ENCODE measurements at regions not wholly inside any gene's neighbourhood (a gene's known extent, or its start where the extent isn't known, plus 50 kb on each side); places are given as distances from the start of the nearest gene placed in this dataset.
A peak's percentile ranks its signal among the peaks of the same experiment; 100 is the strongest.

DNA sequence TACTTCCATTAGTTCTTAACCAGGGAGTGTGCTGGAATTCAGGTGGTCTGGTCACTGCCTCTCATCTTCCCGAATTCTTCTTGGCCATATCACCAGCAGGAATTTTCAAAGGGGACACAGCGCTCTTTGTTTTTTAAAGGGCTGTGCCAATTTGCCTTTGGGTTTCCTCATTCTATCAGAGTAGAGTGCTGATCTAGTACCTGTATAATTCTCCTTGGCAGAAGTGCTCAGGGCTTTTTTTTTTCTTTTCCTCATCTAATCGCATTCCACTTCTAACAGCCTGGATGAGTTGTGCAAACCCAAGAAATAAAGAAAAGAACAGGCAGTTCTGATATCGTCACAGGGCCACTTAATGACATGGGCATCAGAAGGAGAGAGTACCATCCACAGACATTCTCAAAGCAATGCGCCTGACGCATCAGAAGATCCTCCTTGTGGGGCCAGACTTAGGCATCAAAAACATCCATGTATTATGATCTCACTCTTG, 121.0 kb downstream of the ASB7 start (continued):
- TF ChIP-seq, protein P1, sequence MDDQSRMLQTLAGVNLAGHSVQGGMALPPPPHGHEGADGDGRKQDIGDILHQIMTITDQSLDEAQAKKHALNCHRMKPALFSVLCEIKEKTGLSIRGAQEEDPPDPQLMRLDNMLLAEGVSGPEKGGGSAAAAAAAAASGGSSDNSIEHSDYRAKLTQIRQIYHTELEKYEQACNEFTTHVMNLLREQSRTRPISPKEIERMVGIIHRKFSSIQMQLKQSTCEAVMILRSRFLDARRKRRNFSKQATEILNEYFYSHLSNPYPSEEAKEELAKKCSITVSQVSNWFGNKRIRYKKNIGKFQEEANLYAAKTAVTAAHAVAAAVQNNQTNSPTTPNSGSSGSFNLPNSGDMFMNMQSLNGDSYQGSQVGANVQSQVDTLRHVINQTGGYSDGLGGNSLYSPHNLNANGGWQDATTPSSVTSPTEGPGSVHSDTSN (IDR thresholded peaks at IDR 0.05) = no peak
- TF ChIP-seq MAX (IDR thresholded peaks at IDR 0.05; ENCODE audit: low read depth) (no peak), RAD21 (IDR thresholded peaks at IDR 0.05; ENCODE audit: low read length) (no peak), GATA2 (CRISPR knock-in tag; IDR thresholded peaks at IDR 0.05) (no peak), NFIC (IDR thresholded peaks at IDR 0.05; ENCODE audit: borderline replicate concordance) (no peak), REST (IDR thresholded peaks at IDR 0.05; ENCODE audit: low read depth, low read length) (no peak)

DNA sequence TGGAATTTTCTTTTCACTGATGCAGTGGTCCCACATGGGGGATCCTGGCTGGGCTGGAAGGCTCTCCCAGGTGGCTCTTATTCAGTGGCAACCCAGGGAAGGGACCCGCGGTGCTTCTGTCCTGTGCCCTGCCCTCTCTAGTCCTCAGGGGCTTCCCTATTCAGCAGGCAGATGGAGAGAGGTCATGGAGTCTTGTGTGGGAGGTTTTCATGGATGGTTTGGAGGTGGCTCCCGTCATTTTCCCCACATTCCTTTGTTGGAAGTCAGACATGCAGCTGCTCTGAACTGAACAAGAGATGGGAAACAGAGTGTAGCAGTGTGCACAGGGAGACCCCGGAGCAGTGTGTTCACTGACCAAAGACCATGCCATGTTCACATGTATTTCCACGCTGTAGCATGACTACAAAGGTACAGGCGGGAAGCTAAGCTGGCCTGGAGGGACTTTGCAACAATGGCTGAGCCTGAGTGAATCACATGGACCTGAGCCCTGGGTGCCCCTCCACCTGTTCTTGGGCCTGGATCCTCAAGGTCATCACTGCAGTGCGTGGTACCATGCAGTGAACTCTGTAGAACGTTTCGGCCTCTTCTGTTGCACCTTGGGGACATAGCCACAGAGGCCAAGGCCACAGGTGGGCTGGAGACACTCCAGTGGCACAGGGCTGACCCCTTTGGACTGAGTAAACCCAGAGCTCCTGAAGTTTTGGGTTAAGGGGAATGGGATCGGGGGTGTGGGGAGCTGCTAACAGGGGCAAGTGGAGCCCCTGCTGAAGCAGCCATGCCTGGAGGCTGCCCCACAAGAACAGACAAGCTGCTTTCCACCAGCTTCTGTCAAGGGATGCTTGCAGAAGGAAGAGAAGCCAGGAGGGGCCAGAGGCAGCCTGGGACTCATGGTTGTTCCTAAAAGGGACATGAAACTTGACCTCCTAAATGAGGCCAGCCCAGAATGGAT, 123.0 kb downstream of the ASB7 start:
- 83% methylated on average over 10 of the region's 10 CpGs for WGBS (ENCODE audit: low lambda C conversion rate)
- H3K9me3 ChIP-seq = no peaks in the 10 kb centered on the region
- H3K27me3 ChIP-seq (ENCODE audit: insufficient read depth) = no peaks in the 10 kb centered on the region
- H3K79me2 ChIP-seq (ENCODE audit: insufficient read depth) = no peaks in the 10 kb centered on the region
- no peak overlapping the region for H3K9ac ChIP-seq
- peak overlapping the region in 1 of 2 experiments; percentile 34; a peak in 1 of 4 replicates for H3K27ac ChIP-seq (ENCODE audit: low read depth in 2 of 2, low read length in 1 of 2)
- H3K4me3 ChIP-seq (ENCODE audit: low read depth in 2 of 2, low read length in 1 of 2) = no peak overlapping the region
- H3K4me2 ChIP-seq = no peak overlapping the region
- TF ChIP-seq EP300 (IDR thresholded peaks at IDR 0.05; ENCODE audit: borderline replicate concordance in 1 of 2, low read depth in 1 of 2, low read length in 1 of 2) (no peak), ELF1 (IDR thresholded peaks at IDR 0.05) (no peak), SIN3A (IDR thresholded peaks at IDR 0.05; ENCODE audit: borderline replicate concordance, low read depth, low read length) (no peak), SMC3 (IDR thresholded peaks at IDR 0.05; ENCODE audit: low read depth, low read length) (no peak), TEAD4 (IDR thresholded peaks at IDR 0.05; ENCODE audit: borderline replicate concordance, insufficient read depth) (no peak), TCF12 (IDR thresholded peaks at IDR 0.05) (peak; percentile 31; the same call in 1 of the 2 replicates), GATA2 (CRISPR knock-in tag; IDR thresholded peaks at IDR 0.05) (no peak), POLR2AphosphoS5 (IDR thresholded peaks at IDR 0.05; ENCODE audit: low read depth, low read length) (no peak), JUND (IDR thresholded peaks at IDR 0.05) (no peak), FOSL2 (IDR thresholded peaks at IDR 0.05; ENCODE audit: borderline replicate concordance, low read depth) (0 out of 2 replicates have a peak, but pooled peaks have one; percentile 15), TAF1 (IDR thresholded peaks at IDR 0.05; ENCODE audit: borderline replicate concordance, low read depth, low read length) (no peak), RFX5 (IDR thresholded peaks at IDR 0.05; ENCODE audit: low read length) (no peak), NFIC (IDR thresholded peaks at IDR 0.05; ENCODE audit: borderline replicate concordance) (no peak), MAX (IDR thresholded peaks at IDR 0.05; ENCODE audit: low read depth) (no peak), RCOR1 (IDR thresholded peaks at IDR 0.05; ENCODE audit: low read length) (no peak), FOXM1 (IDR thresholded peaks at IDR 0.05; ENCODE audit: low read depth) (no peak)
- TF ChIP-seq, protein P2, sequence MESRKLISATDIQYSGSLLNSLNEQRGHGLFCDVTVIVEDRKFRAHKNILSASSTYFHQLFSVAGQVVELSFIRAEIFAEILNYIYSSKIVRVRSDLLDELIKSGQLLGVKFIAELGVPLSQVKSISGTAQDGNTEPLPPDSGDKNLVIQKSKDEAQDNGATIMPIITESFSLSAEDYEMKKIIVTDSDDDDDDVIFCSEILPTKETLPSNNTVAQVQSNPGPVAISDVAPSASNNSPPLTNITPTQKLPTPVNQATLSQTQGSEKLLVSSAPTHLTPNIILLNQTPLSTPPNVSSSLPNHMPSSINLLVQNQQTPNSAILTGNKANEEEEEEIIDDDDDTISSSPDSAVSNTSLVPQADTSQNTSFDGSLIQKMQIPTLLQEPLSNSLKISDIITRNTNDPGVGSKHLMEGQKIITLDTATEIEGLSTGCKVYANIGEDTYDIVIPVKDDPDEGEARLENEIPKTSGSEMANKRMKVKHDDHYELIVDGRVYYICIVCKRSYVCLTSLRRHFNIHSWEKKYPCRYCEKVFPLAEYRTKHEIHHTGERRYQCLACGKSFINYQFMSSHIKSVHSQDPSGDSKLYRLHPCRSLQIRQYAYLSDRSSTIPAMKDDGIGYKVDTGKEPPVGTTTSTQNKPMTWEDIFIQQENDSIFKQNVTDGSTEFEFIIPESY (IDR thresholded peaks at IDR 0.05; ENCODE audit: borderline replicate concordance, low read depth) = no peak
- TF ChIP-seq, protein P3, sequence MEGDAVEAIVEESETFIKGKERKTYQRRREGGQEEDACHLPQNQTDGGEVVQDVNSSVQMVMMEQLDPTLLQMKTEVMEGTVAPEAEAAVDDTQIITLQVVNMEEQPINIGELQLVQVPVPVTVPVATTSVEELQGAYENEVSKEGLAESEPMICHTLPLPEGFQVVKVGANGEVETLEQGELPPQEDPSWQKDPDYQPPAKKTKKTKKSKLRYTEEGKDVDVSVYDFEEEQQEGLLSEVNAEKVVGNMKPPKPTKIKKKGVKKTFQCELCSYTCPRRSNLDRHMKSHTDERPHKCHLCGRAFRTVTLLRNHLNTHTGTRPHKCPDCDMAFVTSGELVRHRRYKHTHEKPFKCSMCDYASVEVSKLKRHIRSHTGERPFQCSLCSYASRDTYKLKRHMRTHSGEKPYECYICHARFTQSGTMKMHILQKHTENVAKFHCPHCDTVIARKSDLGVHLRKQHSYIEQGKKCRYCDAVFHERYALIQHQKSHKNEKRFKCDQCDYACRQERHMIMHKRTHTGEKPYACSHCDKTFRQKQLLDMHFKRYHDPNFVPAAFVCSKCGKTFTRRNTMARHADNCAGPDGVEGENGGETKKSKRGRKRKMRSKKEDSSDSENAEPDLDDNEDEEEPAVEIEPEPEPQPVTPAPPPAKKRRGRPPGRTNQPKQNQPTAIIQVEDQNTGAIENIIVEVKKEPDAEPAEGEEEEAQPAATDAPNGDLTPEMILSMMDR (IDR thresholded peaks at IDR 0.05) = no peak
- no peaks in the 10 kb centered on the region for H3K36me3 ChIP-seq (replicated peaks in 1 of 2; ENCODE audit: control insufficient read depth in 1 of 2, insufficient read depth in 2 of 2, low read length in 1 of 2)
- no peaks in the 10 kb centered on the region for H4K20me1 ChIP-seq (ENCODE audit: insufficient read depth)
- H3K9me2 ChIP-seq = no peaks in the 10 kb centered on the region
- peak; percentile 8 for DNase-seq
- H3F3A ChIP-seq (replicated peaks; ENCODE audit: insufficient read depth) = peaks cover 24% of the 10 kb centered on the region
- peaks cover 24 to 34% of the 10 kb centered on the region in 2 experiments; a peak in 3 of 4 replicates for H3K4me1 ChIP-seq (ENCODE audit: control insufficient read depth in 1 of 2, insufficient read depth in 2 of 2, low read depth in 1 of 2, low read length in 1 of 2)
- H2AFZ ChIP-seq (ENCODE audit: low read depth) = peak overlapping the region; percentile 72; the same call in 1 of the 2 replicates
- ChIA-PET CTCF (interaction anchor here (1.5 to 1.6 kb wide), 2 partner anchors 148 to 283 kb away, joined by 3 to 5 read pairs; no protein-coding TSS in a partner anchor), POLR2A (no interaction called here)
